GM12878 (cell line): ENCODE measurements at regions not wholly inside any gene's neighbourhood (a gene's known extent, or its start where the extent isn't known, plus 50 kb on each side); places are given as distances from the start of the nearest gene placed in this dataset.

Experiments used
- ATAC-seq: fragments of 200-7000 bp; cut with Tn5 transposase; 3 replicates; pipeline ENCODE4 v1.9.1; 2020; ENCODE audit warnings: mild to moderate bottlenecking, moderate library complexity
- BruUV-seq: library from RNA; stranded (reverse); fragments of 400-500 nt; replicated peaks from 2 replicates; lab custom pipeline; 2021; lab: Mats Ljungman, UMichigan
- CTCF ChIA-PET: fragments of 300-600 bp; sonication (Branson Sonifier 250); formaldehyde crosslinking; extraction: SDS; loops from one replicate; lab custom pipeline; 2021; ENCODE audit warnings: inconsistent platforms; lab: Yijun Ruan, JAX
- POLR2A ChIA-PET: fragments of 350-600 bp; formaldehyde crosslinking; extraction: SDS; loops from one replicate; lab custom pipeline; 2021; ENCODE audit warnings: inconsistent platforms; lab: Charles Lee
- RAD21 ChIA-PET: fragments of 300-600 bp; sonication (Branson Sonifier 250); formaldehyde crosslinking; loops from one replicate; lab custom pipeline; 2023; ENCODE audit warnings: antibody characterized with exemption; ENCODE audit not compliant: unreplicated experiment; lab: Charles Lee
- SMC1A ChIA-PET: fragments of 300-600 bp; sonication (Branson Sonifier 250); formaldehyde crosslinking; loops from one replicate; lab custom pipeline; 2023; ENCODE audit not compliant: unreplicated experiment, uncharacterized antibody; lab: Charles Lee
- DNase-seq: peaks from one replicate; pipeline ENCODE4 v3.0.0-alpha.2; 2011; ENCODE audit warnings: low read depth, low spot score
- FAIRE-seq: peaks from 3 replicates; lab custom pipeline; 2011; peaks lifted over from hg19 to GRCh38; lab: Jason Lieb, UNC
- H2AFZ ChIP-seq: 2 replicates; pipeline ENCODE4 v1.6.0; 2011; ENCODE audit warnings: low read depth, low read length, control low read depth; ENCODE audit not compliant: control insufficient read depth
- H3K27ac ChIP-seq: 2 replicates; pipeline ENCODE4 v1.5.1; 2011; ENCODE audit warnings: control low read depth; ENCODE audit not compliant: control insufficient read depth, insufficient read depth
- H3K27me3 ChIP-seq, 2 experiments: replicated peaks in 1 of 2; 2 replicates each; pipeline versions ENCODE4 v1.6.0 to v1.6.1; 2011; ENCODE audit warnings: low read length in 1 of 2; ENCODE audit not compliant: control insufficient read depth in 2 of 2, insufficient read depth in 2 of 2
- H3K36me3 ChIP-seq, 2 experiments: 2 replicates each; pipeline ENCODE4 v1.5.1; 2011; ENCODE audit warnings: low read length in 1 of 2; ENCODE audit not compliant: control insufficient read depth in 2 of 2, insufficient read depth in 2 of 2
- H3K4me1 ChIP-seq: 2 replicates; pipeline ENCODE4 v1.6.1; 2011; ENCODE audit warnings: mild to moderate bottlenecking, low read length, moderate library complexity, mixed read lengths; ENCODE audit not compliant: control insufficient read depth, insufficient read depth
- H3K4me2 ChIP-seq: 2 replicates; pipeline ENCODE4 v1.6.0; 2011; ENCODE audit warnings: control low read depth; ENCODE audit not compliant: control insufficient read depth, insufficient read depth
- H3K4me3 ChIP-seq: fragments of 200-600 bp; sonication (generic); 2 replicates; pipeline ENCODE4 v1.5.1; 2016
- H3K79me2 ChIP-seq: 2 replicates; pipeline ENCODE4 v1.6.0; 2011; ENCODE audit warnings: low read length; ENCODE audit not compliant: control insufficient read depth, insufficient read depth
- H3K9ac ChIP-seq: 2 replicates; pipeline ENCODE4 v1.8.0; 2011; ENCODE audit warnings: low read length, control low read depth, mixed read lengths; ENCODE audit not compliant: control insufficient read depth, insufficient read depth
- H3K9me3 ChIP-seq: replicated peaks from 3 replicates; pipeline ENCODE4 v1.5.1; 2011; ENCODE audit warnings: mild to moderate bottlenecking, low read length; ENCODE audit not compliant: control insufficient read depth, insufficient read depth
- H4K20me1 ChIP-seq: 2 replicates; pipeline ENCODE4 v1.6.0; 2011; ENCODE audit not compliant: control insufficient read depth, insufficient read depth
- KLF5 ChIP-seq: fragments of 450-650 bp; IDR thresholded peaks from 2 replicates; pipeline ENCODE4 v1.6.1; 2014; ENCODE audit warnings: mild to moderate bottlenecking; ENCODE audit not compliant: partially characterized antibody
- RAD21 ChIP-seq: IDR thresholded peaks from 2 replicates; pipeline ENCODE4 v1.6.1; 2011; ENCODE audit warnings: mild to moderate bottlenecking, low read depth, low read length, moderate library complexity; ENCODE audit not compliant: insufficient read depth
- SMARCA5 ChIP-seq: fragments of 450-650 bp; IDR thresholded peaks from 2 replicates; pipeline ENCODE4 v1.6.1; 2017; ENCODE audit warnings: mild to moderate bottlenecking
- WGBS: methylation state at CpG from one replicate; pipeline ENCODE4 v1.1.6; 2016; ENCODE audit warnings: low lambda C conversion rate; ENCODE audit not compliant: insufficient replicate concordance, insufficient coverage; ENCODE audit errors: missing lambda C conversion rate; 5-methylcytosine and 5-hydroxymethylcytosine counted together
- in situ Hi-C: fragments of 300-500 bp; cut with MboI; formaldehyde crosslinking; loops from 9 replicates; pipeline ENCODE4 v1.14.3; 2018; ENCODE audit warnings: mixed read lengths
- intact Hi-C: fragments of 100-400 bp; cut with micrococcal nuclease; formaldehyde crosslinking; loops from one replicate; pipeline ENCODE4 v1.14.2; 2022; ENCODE audit not compliant: unreplicated experiment
- TF ChIP-seq, protein P1 (sequence below): fragments of 450-650 bp; IDR thresholded peaks from 2 replicates; pipeline ENCODE4 v1.6.1; 2016; ENCODE audit warnings: mild to moderate bottlenecking
- TF ChIP-seq, protein P2 (sequence below): fragments of 450-650 bp; IDR thresholded peaks from 2 replicates; pipeline ENCODE4 v1.6.1; 2017; ENCODE audit warnings: mild to moderate bottlenecking

DNA sequence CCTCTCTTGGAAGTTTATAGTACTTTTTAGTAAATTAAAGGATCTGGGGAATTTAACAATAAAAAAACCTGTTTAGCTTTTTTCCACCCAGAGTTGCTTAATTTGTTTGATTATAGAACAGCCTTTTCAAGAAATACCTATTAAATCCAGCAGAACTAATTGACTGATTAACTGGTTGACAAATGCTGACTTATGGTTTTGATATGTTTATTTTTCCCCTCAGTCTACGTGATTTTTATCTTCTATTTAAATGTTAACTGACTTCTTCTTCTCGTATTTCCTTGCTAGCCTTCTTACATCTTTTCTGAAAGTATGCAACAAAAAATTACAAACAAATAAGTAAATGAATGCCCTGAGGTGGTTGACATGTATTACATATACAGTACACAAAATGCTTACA lies 302.9 kb upstream of the SPAG17 start (continued):
- no peak for TF ChIP-seq RAD21

DNA sequence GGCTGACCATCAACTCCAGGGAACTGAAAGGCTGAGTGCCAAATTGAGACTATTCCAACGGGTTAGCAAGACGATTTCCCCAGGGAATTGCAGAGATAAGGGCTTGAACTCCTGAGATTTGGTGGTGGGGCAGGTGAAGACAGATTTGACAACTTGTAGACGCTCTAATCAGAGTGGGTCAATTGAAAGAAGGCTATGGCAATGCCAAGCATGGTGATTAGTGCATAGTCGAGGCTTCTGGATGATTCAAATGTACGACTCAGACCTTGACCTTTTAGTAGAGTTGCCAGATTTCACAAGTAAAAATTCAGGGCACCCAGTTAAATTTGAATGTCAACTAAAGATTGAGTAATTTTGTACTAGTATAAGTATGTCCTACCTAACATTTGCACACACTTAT lies 302.1 kb upstream of the SPAG17 start:
- ChIA-PET POLR2A (no interaction called here), SMC1A (no interaction called here), CTCF (no interaction called here), RAD21 (no interaction called here)
- WGBS = 0% methylated on average over 5 of the region's 5 CpGs
- FAIRE-seq (no peak), ATAC-seq (no peak), DNase-seq (no peak)
- H3K4me1 ChIP-seq = no peaks in the 10 kb centered on the region
- no peaks in the 10 kb centered on the region for H3K79me2 ChIP-seq
- no TSS peak for BruUV-seq
- intact Hi-C loops (no loop called here), in situ Hi-C loops (no loop called here)
- no peak overlapping the region for H3K9ac ChIP-seq
- H3K27me3 ChIP-seq = no peaks in the 10 kb centered on the region
- no peak overlapping the region for H3K27ac ChIP-seq
- no peaks in the 10 kb centered on the region for H3K36me3 ChIP-seq
- TF ChIP-seq, protein P1, sequence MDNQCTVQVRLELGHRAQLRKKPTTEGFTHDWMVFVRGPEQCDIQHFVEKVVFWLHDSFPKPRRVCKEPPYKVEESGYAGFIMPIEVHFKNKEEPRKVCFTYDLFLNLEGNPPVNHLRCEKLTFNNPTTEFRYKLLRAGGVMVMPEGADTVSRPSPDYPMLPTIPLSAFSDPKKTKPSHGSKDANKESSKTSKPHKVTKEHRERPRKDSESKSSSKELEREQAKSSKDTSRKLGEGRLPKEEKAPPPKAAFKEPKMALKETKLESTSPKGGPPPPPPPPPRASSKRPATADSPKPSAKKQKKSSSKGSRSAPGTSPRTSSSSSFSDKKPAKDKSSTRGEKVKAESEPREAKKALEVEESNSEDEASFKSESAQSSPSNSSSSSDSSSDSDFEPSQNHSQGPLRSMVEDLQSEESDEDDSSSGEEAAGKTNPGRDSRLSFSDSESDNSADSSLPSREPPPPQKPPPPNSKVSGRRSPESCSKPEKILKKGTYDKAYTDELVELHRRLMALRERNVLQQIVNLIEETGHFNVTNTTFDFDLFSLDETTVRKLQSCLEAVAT = no peak
- TF ChIP-seq, protein P2, sequence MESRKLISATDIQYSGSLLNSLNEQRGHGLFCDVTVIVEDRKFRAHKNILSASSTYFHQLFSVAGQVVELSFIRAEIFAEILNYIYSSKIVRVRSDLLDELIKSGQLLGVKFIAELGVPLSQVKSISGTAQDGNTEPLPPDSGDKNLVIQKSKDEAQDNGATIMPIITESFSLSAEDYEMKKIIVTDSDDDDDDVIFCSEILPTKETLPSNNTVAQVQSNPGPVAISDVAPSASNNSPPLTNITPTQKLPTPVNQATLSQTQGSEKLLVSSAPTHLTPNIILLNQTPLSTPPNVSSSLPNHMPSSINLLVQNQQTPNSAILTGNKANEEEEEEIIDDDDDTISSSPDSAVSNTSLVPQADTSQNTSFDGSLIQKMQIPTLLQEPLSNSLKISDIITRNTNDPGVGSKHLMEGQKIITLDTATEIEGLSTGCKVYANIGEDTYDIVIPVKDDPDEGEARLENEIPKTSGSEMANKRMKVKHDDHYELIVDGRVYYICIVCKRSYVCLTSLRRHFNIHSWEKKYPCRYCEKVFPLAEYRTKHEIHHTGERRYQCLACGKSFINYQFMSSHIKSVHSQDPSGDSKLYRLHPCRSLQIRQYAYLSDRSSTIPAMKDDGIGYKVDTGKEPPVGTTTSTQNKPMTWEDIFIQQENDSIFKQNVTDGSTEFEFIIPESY = no peak
- no peak for TF ChIP-seq KLF5
- TF ChIP-seq SMARCA5 = no peak
- H3K9me3 ChIP-seq = no peaks in the 10 kb centered on the region
- H3K4me3 ChIP-seq = no peak overlapping the region
- H4K20me1 ChIP-seq = no peaks in the 10 kb centered on the region
- no peak overlapping the region for H2AFZ ChIP-seq
- no peak overlapping the region for H3K4me2 ChIP-seq
